HUES64 (cell line): ENCODE measurements at regions not wholly inside any gene's neighbourhood (a gene's known extent, or its start where the extent isn't known, plus 50 kb on each side); places are given as distances from the start of the nearest gene placed in this dataset.

Experiments
- H3K27ac ChIP-seq: 2 replicates; pipeline ENCODE4 v1.7.0; 2013; ENCODE audit warnings: low read depth, low read length, inconsistent platforms
- H3K27me3 ChIP-seq: 2 replicates; pipeline ENCODE4 v1.6.1; 2013; ENCODE audit warnings: mild to moderate bottlenecking, low read length; ENCODE audit not compliant: insufficient read depth
- H3K36me3 ChIP-seq: 2 replicates; pipeline ENCODE4 v1.6.1; 2013; ENCODE audit warnings: mild to moderate bottlenecking, low read length; ENCODE audit not compliant: insufficient read depth
- H3K4me1 ChIP-seq: 2 replicates; pipeline ENCODE4 v1.6.1; 2013; ENCODE audit warnings: mild to moderate bottlenecking, low read length, moderate library complexity; ENCODE audit not compliant: insufficient read depth
- H3K4me3 ChIP-seq: 2 replicates; pipeline ENCODE4 v1.5.1; 2013; ENCODE audit warnings: mild to moderate bottlenecking, low read length, moderate library complexity
- H3K9ac ChIP-seq: 2 replicates; pipeline ENCODE4 v1.6.1; 2013; ENCODE audit warnings: mild to moderate bottlenecking, low read depth, low read length
- H3K9me3 ChIP-seq: 2 replicates; pipeline ENCODE4 v1.6.1; 2013; ENCODE audit warnings: low read depth, low read length; ENCODE audit not compliant: insufficient read depth
- WGBS: fragments of 150-250, 120-280 bp; methylation state at CpG from one replicate; pipeline ENCODE4 v1.1.7; 2013; ENCODE audit warnings: missing lambda C conversion rate; 5-methylcytosine and 5-hydroxymethylcytosine counted together

DNA sequence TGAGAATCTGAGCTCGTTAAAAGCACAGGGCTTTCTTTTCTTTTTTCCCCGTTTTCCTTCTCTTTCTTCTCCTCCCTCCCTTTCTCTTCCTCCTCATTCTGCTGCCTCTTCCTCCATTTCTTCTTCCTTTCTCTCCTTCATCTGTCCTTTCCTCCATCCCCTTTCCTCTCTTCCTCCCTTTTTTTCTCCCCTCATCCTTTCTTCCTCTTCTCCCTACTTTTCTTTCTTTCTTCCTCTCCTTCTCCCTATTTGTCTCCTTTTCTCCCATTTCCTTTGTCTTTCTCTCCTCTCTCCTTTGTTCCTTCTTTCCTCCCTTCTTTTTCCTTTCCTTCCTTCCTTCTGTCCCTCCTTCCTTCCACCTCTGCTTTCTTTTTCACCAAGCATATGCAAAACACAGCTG lies 649.4 kb downstream of the IRX1 start:
- Histone ChIP-seq H3K27ac (no peak overlapping the region), H3K9me3 (no peaks in the 10 kb centered on the region), H3K27me3 (no peaks in the 10 kb centered on the region), H3K36me3 (no peaks in the 10 kb centered on the region), H3K9ac (no peak overlapping the region), H3K4me1 (no peaks in the 10 kb centered on the region), H3K4me3 (no peak overlapping the region)
- WGBS, result 98% methylated on average over 2 of the region's 2 CpGs

DNA sequence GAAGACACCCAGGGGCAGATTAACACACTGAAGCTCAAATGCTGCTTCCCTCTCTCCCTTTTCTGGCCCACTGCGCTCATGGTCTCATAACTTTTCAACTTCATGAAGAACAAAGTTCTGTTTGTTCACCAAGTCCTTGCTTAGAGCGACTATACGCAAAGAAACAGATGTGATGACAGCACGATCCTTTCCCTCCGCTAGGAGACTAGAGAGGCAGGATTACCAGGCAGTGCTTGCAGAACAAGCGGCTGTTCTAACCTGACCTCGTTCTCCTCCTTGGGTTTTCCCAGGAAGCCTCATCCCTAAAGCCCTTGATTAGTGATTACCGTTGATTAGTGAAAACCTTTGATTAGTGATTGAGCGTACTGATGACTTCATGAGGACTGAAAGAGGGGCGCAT lies 649.9 kb downstream of the IRX1 start:
- no peaks in the 10 kb centered on the region for H3K9me3 ChIP-seq
- no peaks in the 10 kb centered on the region for H3K27me3 ChIP-seq
- no peaks in the 10 kb centered on the region for H3K36me3 ChIP-seq
- H3K27ac ChIP-seq, result no peak overlapping the region
- H3K4me1 ChIP-seq, result no peaks in the 10 kb centered on the region
- no peak overlapping the region for H3K4me3 ChIP-seq
- H3K9ac ChIP-seq, result no peak overlapping the region
- WGBS, result 95% methylated on average over 10 of the region's 10 CpGs

DNA sequence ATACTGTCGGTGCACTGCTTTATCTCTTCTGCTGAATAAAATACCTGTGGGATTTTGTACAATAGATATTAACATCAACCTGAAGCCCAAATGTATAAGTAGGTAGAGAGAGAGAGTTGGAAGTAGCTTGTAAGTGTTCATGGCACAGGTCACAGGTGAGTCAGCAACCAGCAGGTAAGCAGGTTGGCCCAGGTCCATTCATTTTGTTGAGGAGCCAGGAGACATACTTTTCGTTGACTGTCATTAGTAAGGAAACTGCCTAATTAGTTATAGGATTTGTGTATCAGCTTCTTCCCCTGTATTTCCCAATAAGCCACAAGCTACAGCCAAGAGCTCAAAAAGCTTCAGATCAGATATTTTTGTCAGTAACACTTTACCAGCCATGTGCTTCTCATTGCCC lies 650.8 kb downstream of the IRX1 start:
- Histone ChIP-seq H3K27me3 (no peaks in the 10 kb centered on the region), H3K36me3 (no peaks in the 10 kb centered on the region), H3K27ac (no peak overlapping the region), H3K9ac (no peak overlapping the region), H3K4me1 (no peaks in the 10 kb centered on the region), H3K4me3 (no peak overlapping the region), H3K9me3 (no peaks in the 10 kb centered on the region)
- 80% methylated on average over 1 of the region's 2 CpGs for WGBS

DNA sequence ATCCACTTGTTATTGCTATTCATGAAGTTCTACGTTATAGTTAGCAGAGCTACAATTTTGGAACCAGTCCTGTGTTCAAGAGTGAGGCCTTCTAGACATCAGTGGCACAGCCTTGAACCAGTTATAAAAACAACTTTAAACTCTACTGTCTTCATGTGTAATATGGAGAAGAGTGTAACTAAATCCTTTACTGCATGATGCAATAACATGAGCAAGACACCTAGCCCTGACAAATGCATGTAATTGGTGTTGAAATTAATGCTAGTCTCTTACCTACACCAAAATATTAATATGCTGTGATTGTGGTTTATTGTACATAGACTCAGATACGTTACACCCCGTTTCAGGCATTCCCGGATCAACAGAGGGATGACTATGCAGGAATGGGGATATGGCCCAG lies 654.6 kb downstream of the IRX1 start:
- Histone ChIP-seq H3K4me3 (no peak overlapping the region), H3K9me3 (no peaks in the 10 kb centered on the region), H3K27ac (no peak overlapping the region), H3K36me3 (no peaks in the 10 kb centered on the region), H3K4me1 (no peaks in the 10 kb centered on the region), H3K9ac (no peak overlapping the region), H3K27me3 (no peaks in the 10 kb centered on the region)
- 96% methylated on average over 4 of the region's 4 CpGs for WGBS

DNA sequence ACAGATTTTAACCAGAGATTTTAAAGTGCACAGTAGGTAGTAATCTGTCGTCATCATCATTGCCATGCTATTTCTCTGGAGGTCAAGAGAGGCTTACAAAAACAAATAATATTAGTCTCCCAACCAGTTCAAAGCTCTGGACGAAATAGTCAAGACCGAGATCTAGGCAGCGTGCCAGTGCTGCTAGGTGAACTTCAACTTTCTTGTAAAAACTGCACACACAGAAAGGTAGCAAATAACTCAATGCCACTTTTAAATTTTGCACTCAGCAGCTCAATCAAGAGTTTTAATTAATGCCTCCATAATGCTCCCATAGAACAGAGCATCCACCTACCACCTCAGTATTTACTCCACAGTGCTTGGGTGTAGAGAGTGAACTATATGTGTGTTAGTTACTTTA lies 656.8 kb downstream of the IRX1 start:
- H3K9me3 ChIP-seq, result no peaks in the 10 kb centered on the region
- 96% methylated on average over 4 of the region's 4 CpGs for WGBS
- H3K27ac ChIP-seq, result no peak overlapping the region
- no peaks in the 10 kb centered on the region for H3K27me3 ChIP-seq
- no peaks in the 10 kb centered on the region for H3K36me3 ChIP-seq
- H3K4me3 ChIP-seq, result no peak overlapping the region
- H3K9ac ChIP-seq, result no peak overlapping the region
- no peaks in the 10 kb centered on the region for H3K4me1 ChIP-seq

DNA sequence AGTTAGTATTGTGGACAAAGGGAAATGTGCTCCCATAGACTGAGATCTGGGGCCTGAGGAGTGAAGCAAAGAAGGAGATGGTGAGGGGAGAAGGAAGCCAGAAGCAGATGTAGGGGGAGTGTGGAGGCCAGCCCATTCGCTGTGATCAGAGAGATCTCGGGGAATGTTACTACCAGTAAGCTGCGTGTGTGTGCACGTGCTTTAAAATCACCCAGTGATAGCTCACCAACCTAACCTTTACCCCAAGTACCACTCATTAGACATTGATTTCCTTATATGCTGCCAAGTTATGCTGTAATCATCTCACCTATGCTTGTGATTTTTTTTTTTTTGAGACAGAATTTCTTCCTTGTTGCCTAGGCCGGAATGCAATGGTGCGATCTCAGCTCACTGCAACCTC lies 659.1 kb downstream of the IRX1 start:
- no peaks in the 10 kb centered on the region for H3K4me1 ChIP-seq
- H3K27me3 ChIP-seq, result no peaks in the 10 kb centered on the region
- no peaks in the 10 kb centered on the region for H3K9me3 ChIP-seq
- H3K27ac ChIP-seq, result no peak overlapping the region
- H3K36me3 ChIP-seq, result no peaks in the 10 kb centered on the region
- H3K9ac ChIP-seq, result no peak overlapping the region
- WGBS, result 96% methylated on average over 6 of the region's 6 CpGs
- H3K4me3 ChIP-seq, result no peak overlapping the region

DNA sequence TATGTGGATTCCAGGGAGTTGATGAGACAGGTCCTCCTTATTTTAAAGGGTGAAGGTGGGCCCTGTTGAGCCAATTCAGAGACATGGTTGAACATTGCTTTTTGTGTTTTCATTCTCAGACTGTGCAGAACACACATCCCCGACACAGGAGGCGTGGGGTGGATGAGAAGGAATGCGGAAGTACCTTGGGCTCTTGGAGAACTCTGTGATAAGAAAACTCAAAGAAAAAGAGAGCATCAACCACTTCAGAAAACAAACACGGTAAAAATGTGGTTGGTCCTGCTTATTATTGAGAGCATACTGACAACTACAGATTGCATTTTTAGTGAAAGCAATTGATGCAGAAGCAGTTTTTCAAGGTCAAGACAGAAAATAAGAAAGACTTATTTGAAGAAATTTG lies 659.8 kb downstream of the IRX1 start:
- WGBS, result 95% methylated on average over 4 of the region's 4 CpGs
- Histone ChIP-seq H3K36me3 (no peaks in the 10 kb centered on the region), H3K27ac (no peak overlapping the region), H3K9me3 (no peaks in the 10 kb centered on the region), H3K27me3 (no peaks in the 10 kb centered on the region), H3K9ac (no peak overlapping the region), H3K4me3 (no peak overlapping the region), H3K4me1 (no peaks in the 10 kb centered on the region)

DNA sequence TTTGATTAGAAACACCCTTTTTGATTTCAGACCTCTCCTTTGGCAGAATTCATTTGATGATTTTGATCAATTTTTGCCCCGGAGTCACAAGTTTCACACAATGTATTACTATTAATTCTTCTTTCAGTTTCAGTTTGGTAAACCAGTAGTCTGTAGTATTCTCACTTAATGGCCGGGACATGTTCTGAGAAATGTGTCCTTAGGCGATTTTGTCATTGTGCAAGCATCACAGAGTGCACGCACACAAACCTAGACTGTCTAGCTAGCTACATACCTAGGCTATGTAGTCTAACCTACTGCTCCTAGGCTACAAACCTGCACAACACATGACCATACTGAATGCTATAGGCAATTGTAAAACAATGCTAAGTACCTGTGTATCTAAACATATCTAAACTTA lies 662.5 kb downstream of the IRX1 start:
- no peak overlapping the region for H3K9ac ChIP-seq
- no peaks in the 10 kb centered on the region for H3K9me3 ChIP-seq
- no peak overlapping the region for H3K27ac ChIP-seq
- no peaks in the 10 kb centered on the region for H3K4me1 ChIP-seq
- H3K27me3 ChIP-seq, result no peaks in the 10 kb centered on the region
- no peak overlapping the region for H3K4me3 ChIP-seq
- H3K36me3 ChIP-seq, result no peaks in the 10 kb centered on the region
- WGBS, result 98% methylated on average over 4 of the region's 4 CpGs

DNA sequence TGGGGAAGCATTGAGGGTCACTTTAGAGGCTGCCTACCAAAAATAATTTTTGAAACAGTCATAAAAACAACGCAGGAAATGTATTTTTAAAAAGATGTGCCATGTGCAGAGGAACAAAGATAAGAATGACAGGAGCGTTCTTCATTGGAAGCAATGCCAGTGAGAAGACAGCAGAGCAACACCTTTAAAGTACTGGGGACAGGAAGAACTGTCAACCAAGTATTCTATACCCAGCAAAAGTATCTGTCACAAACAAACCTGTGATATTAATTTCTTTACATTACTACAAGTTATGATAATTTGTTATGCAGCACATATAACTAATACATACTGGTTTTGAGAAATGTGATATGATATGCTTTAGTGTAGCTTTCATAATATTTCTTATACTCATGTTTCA lies 675.6 kb downstream of the IRX1 start:
- Histone ChIP-seq H3K9ac (no peak overlapping the region), H3K27ac (no peak overlapping the region), H3K4me1 (0 out of 2 replicates have a peak, but pooled peaks cover 8% of the 10 kb centered on the region), H3K36me3 (no peaks in the 10 kb centered on the region), H3K4me3 (no peak overlapping the region), H3K27me3 (no peaks in the 10 kb centered on the region), H3K9me3 (peaks cover 11% of the 10 kb centered on the region; the same call in 1 of the 2 replicates)
- 98% methylated on average over 2 of the region's 2 CpGs for WGBS

DNA sequence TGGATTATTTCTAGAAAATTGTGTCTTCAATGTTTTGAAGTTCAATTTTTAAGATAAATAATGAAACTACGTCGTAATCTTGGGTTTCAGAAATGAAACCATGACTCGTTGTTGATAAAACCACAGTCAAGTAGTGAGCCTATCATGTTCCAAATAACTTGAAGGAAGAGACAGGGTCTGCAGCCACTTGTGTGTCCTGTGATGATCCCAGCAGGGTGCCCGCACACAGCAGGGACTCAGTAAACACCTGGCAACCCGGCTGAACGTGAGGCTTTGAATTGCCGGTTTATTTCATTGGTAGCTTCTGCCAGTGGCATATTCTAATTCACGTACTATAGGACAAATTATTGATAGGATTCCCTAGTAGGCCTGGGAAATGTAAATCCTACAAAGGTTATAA lies 679.6 kb downstream of the IRX1 start:
- Histone ChIP-seq H3K9ac (no peak overlapping the region), H3K36me3 (no peaks in the 10 kb centered on the region), H3K9me3 (peaks cover 11% of the 10 kb centered on the region; the same call in 1 of the 2 replicates), H3K27me3 (no peaks in the 10 kb centered on the region), H3K4me3 (no peak overlapping the region), H3K4me1 (0 out of 2 replicates have a peak, but pooled peaks cover 8% of the 10 kb centered on the region), H3K27ac (no peak overlapping the region)
- WGBS, result 71% methylated on average over 8 of the region's 8 CpGs

DNA sequence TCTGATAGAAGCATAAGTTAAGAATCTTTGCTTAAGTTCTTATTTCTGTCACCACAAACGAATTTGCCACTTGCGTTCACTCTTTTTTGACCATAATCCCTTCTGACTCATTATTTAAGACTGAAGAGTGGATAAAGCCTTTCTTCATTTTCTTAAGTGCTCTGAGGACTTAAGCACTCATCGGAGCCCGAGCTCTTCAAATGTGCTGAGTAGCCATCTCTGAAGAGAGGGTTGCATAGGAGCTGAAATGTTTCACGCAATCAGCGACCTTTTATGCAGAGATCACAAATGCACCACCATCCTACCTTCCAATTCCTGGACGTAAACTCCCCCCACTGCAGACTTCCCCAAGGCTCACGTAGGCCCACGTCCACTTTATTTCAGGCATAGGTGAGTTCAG lies 699.2 kb downstream of the IRX1 start:
- Histone ChIP-seq H3K9me3 (no peaks in the 10 kb centered on the region), H3K27me3 (no peaks in the 10 kb centered on the region), H3K4me1 (peaks cover 10% of the 10 kb centered on the region; the same call in 1 of the 2 replicates), H3K4me3 (no peak overlapping the region), H3K9ac (no peak overlapping the region), H3K36me3 (no peaks in the 10 kb centered on the region), H3K27ac (no peak overlapping the region)
- WGBS, result 91% methylated on average over 9 of the region's 9 CpGs

DNA sequence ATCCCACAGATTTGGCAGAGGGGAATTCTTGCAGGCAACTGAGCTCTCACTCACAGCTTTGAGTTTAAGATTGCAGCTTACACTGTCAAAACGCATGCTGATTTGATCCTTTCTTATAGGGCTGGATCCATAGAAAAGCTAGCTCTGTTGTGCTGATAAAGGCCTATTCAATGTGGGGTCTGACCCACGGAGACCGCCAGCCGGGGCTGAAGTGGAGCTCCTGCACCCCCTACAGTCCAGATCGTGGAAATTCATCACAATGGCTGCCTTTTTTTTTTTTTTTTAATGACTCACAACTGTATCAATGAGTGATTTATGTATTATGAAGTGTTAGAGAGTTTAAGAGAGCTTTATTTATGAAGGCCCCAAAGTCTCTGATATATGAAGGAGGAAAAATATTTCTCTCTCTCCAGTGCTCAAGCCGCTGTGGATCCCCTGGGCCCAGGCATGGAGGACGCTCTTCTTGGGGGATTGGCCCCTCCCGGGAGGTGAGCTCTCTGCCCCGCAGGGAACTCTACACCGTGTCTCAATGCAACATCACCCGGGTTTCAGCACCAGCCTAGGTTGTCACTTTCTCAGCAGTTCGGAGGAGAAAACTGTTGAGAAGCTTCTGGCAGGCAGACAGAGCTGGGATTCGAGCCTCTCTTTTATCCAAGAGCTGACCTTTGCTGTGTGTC lies 700.2 kb downstream of the IRX1 start:
- Histone ChIP-seq H3K4me3 (no peak overlapping the region), H3K9me3 (no peaks in the 10 kb centered on the region), H3K27me3 (no peaks in the 10 kb centered on the region), H3K27ac (no peak overlapping the region), H3K4me1 (peaks cover 10% of the 10 kb centered on the region; the same call in 1 of the 2 replicates), H3K9ac (no peak overlapping the region), H3K36me3 (no peaks in the 10 kb centered on the region)
- WGBS, result 34% methylated on average over 13 of the region's 13 CpGs
